ENCODE measurements at regions not wholly inside any gene's neighbourhood (a gene's known extent, or its start where the extent isn't known, plus 50 kb on each side); places are given as distances from the start of the nearest gene placed in this dataset.

DNA sequence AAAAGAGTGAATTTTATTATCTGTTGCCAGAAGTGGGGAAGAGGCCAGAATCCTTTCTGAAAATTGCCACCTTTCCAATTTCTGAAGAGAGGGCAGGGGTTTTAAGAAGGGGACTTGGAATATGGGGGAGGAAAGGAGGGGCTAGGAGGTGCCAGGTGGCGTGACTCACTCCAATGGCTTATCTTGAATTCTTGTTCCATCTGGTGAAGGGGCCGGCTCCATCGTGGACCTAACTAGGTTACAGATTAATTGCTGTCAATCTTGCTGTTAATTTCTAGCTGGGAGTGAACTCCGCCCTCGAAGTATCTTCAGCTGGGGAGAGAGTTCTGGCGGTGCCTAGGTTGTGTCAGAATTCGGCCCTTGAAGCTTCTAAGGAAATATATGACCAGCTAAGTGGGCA, 138.7 kb downstream of the YTHDC2 start:
- ChIA-PET POLR2A (no interaction called here), CTCF (interaction anchor here (1.0 to 1.5 kb wide), 3 partner anchors 11 to 28 kb away, joined by 3 to 5 read pairs (median 3); no protein-coding TSS in a partner anchor)
- no peak for DNase-seq (ENCODE audit: extremely low spot score)
- TF ChIP-seq, protein P1, sequence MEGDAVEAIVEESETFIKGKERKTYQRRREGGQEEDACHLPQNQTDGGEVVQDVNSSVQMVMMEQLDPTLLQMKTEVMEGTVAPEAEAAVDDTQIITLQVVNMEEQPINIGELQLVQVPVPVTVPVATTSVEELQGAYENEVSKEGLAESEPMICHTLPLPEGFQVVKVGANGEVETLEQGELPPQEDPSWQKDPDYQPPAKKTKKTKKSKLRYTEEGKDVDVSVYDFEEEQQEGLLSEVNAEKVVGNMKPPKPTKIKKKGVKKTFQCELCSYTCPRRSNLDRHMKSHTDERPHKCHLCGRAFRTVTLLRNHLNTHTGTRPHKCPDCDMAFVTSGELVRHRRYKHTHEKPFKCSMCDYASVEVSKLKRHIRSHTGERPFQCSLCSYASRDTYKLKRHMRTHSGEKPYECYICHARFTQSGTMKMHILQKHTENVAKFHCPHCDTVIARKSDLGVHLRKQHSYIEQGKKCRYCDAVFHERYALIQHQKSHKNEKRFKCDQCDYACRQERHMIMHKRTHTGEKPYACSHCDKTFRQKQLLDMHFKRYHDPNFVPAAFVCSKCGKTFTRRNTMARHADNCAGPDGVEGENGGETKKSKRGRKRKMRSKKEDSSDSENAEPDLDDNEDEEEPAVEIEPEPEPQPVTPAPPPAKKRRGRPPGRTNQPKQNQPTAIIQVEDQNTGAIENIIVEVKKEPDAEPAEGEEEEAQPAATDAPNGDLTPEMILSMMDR (IDR thresholded peaks at IDR 0.05; ENCODE audit: control extremely low read depth, extremely low read depth, low read depth, missing control alignments) = no peak

DNA sequence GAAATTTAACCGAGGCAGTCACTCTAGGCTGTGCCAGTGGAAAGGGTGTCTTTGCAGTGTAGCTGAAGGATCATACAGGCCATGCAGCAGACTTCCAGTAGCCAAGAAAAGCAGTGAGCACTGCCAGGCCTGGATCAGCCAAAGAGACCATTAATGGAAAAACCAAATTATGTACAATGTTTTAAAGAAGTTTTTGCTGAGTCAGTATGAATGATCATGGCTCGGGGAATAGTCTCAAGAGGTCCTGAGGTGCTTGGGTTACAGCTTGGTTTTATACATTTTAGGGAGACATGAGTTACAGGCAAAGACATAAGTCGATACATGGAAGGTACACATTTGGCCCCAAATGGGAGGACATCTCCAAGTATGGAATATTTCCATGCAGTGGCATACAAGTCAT, 141.3 kb downstream of the YTHDC2 start:
- TF ChIP-seq, protein P1 (IDR thresholded peaks at IDR 0.05; ENCODE audit: control extremely low read depth, extremely low read depth, low read depth, missing control alignments) = no peak
- POLR2A ChIA-PET = no interaction called here
- DNase-seq (ENCODE audit: extremely low spot score) = no peak
- CTCF ChIA-PET = no interaction called here

DNA sequence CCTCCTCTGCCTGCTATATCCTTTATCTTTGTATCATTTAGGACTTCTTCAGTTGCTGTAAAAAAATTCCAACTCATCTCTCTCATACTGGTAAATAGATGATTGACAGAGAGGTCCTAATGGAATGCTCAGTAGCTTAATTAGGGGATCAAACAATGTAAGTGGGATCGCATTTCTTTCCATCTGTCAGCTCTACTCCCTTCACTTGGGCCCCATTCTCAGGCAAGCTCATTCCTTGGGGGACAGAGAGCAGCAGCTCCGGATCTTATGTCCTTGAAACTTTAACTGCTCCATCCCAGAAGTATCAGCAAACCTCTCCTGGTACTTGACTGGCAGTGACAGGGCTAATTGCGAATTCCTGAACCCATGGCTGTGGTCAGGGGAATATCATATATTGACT, 146.7 kb downstream of the YTHDC2 start:
- TF ChIP-seq, protein P1 (IDR thresholded peaks at IDR 0.05; ENCODE audit: control extremely low read depth, extremely low read depth, low read depth, missing control alignments) = no peak
- DNase-seq (ENCODE audit: extremely low spot score) = no peak
- POLR2A ChIA-PET = no interaction called here
- CTCF ChIA-PET = interaction anchor here (1.1 to 1.4 kb wide), 2 partner anchors 13 to 48 kb away, joined by 3 to 5 read pairs; no protein-coding TSS in a partner anchor

DNA sequence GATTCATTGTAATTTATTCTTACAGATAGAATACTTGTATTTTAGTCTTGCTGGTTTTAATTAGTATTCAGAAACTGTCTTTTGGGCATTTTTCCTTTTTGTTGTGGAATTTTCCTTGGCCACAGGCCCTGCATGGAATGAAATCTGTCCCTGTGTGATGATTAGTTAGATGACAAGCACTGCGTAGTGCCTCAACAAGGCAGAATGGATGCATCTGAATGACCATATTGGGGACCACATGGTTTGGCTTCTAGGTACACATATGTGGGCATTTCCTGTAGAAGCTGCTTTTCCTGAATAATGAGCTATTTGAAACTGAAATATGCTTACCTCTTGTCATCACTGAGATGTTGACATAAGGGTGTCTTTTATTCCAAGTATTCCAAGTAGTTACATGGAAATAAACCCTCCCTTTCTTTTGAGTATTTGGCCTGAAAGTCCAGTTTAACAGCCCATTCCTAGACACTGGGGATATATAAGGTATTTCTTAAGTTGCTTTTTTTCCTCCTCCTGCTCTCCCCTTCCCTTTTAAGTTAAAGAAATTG, 147.3 kb downstream of the YTHDC2 start:
- ChIA-PET CTCF (interaction anchor here (1.1 to 1.4 kb wide), 2 partner anchors 12 to 49 kb away, joined by 3 to 5 read pairs; no protein-coding TSS in a partner anchor), POLR2A (no interaction called here)
- TF ChIP-seq, protein P1 (IDR thresholded peaks at IDR 0.05; ENCODE audit: control extremely low read depth, extremely low read depth, low read depth, missing control alignments) = no peak
- no peak for DNase-seq (ENCODE audit: extremely low spot score)

DNA sequence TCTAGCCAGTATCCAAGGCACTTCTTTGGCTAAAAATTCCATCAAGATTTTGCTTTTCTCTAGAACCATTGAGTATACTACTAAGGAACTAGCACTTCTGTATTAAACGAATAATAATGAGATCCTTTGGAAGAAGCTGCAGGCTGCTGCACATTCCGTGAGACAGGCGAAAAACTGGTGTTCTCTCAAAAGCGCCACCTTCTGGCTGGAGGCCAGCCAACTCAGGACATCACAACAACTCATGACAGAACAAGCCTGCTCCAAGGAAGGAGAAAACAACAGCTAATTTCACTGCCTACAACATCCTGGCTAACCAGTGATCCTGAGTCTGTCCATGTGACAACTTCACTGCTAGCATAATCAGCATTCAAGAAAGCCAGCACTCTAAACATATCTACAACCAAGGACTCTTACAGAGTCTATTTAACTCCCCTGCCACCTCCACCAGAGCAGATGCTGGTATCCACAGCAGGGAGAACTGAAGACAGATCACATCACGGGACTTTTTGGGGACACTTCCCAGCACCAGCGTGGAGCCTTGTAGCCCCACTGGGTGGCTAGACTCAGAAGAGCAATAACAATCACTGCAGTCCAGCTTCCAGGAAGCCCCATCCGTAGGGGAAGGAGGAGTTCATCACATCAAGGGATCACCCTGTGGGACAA, 150.5 kb downstream of the YTHDC2 start:
- CTCF ChIA-PET = interaction anchor here (0.8 to 3.6 kb wide), 9 partner anchors 9 to 673 kb away, joined by 3 to 31 read pairs (median 3); no protein-coding TSS in a partner anchor
- TF ChIP-seq, protein P1 (IDR thresholded peaks at IDR 0.05; ENCODE audit: control extremely low read depth, extremely low read depth, low read depth, missing control alignments) = peak; percentile 52
- DNase-seq (ENCODE audit: extremely low spot score) = peak; percentile 15
- POLR2A ChIA-PET = no interaction called here

DNA sequence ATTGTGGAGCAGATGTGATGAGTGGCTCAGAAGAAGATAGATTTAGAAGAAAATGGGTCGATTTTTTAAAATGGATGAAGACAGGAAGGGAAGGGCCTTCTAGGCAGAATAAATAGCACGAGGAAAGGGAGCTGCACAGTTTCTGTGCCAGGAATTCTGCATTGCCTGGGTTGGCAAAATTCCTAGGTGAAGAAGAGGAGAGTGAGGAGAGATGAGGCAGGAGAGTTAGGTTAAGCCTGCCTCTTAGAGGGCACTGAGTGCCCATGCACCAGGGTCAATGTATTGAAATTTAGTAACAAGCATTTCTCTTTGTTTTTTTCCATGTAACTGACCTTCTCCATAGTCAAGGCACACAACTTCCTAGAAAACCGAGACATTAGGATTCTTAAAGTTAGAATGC, 159.5 kb downstream of the YTHDC2 start:
- CTCF ChIA-PET = interaction anchor here (0.7 to 1.1 kb wide), 2 partner anchors 9 to 13 kb away, joined by 3 read pairs; no protein-coding TSS in a partner anchor
- POLR2A ChIA-PET = interaction anchor here (0.7 kb wide), 1 partner anchor 172 kb away, joined by 3 read pairs; no protein-coding TSS in a partner anchor

More for the DNA sequence above, 159.5 kb downstream of the YTHDC2 start:
- TF ChIP-seq, protein P1 (IDR thresholded peaks at IDR 0.05; ENCODE audit: control extremely low read depth, extremely low read depth, low read depth, missing control alignments) = no peak
- DNase-seq (ENCODE audit: extremely low spot score) = no peak

Measured in GM10248 (cell line).